Mucosa of gallbladder (tissue), 1 donor: ENCODE measurements at regions not wholly inside any gene's neighbourhood (a gene's known extent, or its start where the extent isn't known, plus 50 kb on each side); places are given as distances from the start of the nearest gene placed in this dataset.

ENCODE experiments used
- DNase-seq: peaks from one replicate; pipeline ENCODE4 v3.0.0-alpha.2; 2020; ENCODE audit warnings: low spot score
- donor health status: DM: no; HTN: no; CAD: no.

DNA sequence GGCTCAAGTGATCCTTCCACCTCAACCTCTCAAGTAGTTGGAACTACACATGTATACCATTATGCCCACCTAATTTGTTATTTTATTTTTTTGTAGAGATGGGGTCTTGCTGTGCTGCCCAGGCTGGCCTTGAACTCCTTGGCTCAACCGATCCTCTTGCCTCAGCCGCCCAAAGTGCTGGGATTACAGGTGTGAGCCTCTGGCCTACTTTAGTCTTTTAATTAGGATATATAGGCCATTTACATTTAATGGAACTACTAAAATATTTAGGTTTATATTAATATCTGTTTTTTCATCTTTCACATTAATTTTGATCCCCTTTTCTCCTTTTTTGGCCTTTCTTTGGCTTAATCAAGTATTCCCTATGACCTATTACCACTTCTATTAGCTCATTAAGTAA, 95.7 kb upstream of the OSR1 start:
- no peak for DNase-seq

DNA sequence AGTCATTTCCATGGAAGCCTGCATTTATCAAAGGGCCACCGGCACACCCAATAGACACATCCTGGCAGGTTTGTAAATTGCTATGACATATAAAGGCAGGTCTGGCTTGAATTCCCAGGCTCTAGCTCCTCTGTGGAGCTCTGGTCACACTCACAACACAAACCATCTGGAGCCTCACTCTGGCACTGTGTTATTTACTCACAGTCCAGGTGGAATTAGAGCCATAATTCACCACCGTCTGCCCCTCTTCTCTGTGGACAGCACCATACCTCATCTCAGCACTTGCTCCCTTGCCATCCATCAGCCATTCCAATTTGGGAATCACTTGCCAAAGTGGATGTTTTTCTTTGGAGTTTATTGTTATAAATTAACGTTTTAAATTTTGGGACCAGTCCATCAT, 84.3 kb upstream of the OSR1 start:
- DNase-seq, result no peak

- DNase-seq, result no peak
Observed at GRCh38 chr2:19439081-19439480, 80.7 kb upstream of the OSR1 start.

DNA sequence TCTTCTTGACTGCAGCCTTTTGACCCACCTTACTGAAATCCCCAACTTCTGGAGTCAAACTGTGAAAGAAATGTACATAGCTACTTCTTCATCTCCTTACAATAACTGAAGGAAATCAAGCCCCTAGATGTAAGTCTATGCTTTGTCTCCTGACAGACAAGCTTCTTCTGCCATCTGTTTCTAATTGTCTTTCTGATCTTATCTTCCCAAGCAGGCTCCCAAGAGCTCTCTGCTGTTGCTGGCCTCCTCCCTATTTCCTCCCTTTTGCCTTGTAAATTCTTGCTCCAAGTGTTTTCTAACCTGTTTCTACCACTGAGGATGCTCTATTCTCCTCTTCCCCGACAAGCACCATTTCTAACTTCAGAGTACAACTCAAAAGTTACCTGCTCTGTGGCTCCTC, 77.4 kb upstream of the OSR1 start:
- no peak for DNase-seq

GRCh38 chr2:19434413-19434812, 76.0 kb upstream of the OSR1 start:
- DNase-seq, result no peak

GRCh38 chr2:19426941-19427340, 68.5 kb upstream of the OSR1 start:
- DNase-seq, result no peak

DNA sequence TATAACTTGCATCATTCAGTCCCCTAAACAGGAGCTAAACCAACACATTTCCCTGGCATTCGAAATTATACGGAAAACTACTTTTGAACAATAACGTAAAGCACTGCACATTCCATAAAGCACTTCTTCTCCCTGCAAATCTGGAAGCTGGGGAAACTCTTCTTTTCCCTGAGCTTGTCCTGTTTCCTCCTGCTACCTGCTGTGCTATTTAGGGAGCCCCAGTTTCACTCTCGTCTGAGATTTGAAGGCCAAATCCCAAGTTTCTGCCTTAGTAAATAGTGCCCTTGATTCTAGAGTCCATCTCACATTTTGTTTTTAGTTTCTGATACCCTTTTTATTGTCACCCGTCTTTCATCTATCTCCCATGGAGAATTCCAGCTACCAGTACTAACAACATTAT, 67.7 kb upstream of the OSR1 start:
- DNase-seq, result no peak

DNA sequence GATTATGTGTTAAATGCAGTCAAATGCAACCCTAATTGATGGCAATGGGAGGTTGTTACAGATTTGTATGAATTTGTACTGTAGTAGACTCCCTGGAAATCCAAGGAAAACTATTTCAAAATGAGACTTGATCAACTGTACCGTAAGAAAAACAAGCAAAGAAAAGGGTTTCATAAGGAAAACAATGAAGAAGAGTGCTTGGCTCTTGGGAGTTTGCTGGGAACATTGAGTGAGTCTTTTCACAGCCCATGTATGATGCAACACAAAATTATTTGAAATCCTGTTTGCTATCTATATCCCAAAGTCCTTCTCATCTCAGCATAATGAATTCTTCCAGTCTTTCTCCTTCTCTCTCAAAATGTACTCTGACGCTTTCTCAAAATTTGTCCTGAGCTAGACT, 67.0 kb upstream of the OSR1 start:
- no peak for DNase-seq

DNA sequence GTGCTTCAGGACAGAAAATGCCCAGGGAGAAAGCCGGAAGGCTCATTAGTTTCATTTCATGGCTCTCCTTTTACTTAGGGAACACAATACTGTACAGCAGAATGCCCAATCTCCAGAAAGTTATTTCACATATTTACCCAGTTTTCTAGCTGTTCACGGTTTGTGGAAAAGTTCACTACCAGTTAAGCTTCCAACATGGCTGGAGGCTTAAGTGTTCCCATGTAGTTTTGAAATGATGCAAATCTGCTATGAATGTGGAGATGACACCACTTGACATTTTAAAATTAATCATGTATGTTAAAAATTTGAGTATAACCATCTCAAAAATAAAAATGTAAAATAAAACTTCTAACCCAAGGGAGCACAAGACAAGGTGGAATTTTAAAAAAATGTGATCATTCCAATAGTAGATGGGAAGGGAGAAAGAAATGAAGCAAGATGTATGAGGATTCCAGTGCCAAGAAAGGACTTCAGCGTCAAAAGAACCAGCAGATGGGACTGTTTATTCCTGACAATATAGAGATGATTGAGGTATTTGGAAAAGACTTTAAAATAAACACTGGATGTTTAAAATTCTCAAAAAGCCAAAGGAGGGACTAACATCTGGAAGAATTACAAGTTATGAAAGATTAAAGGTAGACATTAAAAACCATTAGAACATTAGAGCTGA, 60.9 kb upstream of the OSR1 start:
- no peak for DNase-seq

GRCh38 chr2:19416784-19417684, 58.6 kb upstream of the OSR1 start:
- no peak for DNase-seq

DNA sequence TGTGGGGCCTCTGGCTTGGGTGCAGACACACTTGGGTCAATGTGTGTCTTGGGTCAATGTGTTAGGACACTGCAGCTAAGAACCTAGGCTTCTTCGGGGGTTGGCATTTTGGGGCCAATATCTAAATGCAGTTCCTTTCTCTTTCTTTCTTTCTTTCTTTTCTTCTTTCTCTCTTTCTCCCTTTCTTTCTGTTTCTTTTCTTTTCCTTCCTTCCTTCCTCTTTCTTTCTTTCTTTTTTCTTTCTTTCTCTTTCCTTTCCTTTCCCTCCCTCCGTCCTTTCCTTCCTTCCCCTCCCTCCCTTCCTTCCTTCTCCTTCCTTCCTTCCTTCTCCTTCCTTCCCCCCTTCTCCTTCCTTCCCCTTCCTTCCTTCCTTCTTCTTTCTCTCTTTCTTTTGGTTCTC, 57.7 kb upstream of the OSR1 start:
- no peak for DNase-seq

DNA sequence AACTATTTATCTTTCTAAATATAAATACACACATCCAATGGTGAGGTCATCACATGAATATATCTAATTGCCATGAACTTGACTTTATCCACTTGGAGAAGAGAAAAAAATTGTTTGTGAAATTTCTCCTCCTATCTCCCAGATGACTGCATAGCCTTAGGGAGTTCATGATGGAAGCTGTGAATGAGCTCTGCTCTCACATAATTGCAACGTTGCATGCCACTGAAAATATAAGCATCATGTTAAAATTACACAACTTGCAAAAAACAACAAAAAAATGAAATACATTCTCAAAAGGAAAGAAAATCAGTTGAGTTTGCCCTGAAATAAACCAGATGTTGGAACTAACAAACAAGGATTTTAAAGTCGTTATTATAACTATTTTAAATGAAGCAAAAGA, 50.6 kb upstream of the OSR1 start:
- no peak for DNase-seq

GRCh38 chr2:19408592-19408991, 50.2 kb upstream of the OSR1 start:
- DNase-seq, result no peak
